ENCODE measurements at regions not wholly inside any gene's neighbourhood (a gene's known extent, or its start where the extent isn't known, plus 50 kb on each side); places are given as distances from the start of the nearest gene placed in this dataset.

DNA sequence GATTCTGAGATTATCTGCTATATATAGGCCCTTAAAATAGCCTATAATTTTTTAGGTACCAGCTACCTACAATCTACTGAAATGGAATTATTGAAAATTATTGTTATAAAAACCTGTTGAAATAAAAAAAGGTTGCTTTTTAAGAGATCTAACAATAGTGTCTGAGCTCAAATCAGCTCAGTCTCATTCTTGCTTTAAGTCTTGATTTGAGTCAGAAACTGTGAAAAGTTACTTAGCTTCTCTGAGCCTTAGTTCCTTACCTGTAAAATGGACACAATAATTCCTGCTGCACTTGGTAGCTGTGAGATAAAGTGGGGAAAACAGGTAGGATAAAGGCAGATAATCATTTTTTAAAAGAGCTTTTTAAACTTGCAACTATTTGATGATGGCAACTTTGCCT is 118.8 kb upstream of the UBE2E2 start:
- Histone ChIP-seq H3K4me1 (ENCODE audit: control insufficient read depth in 1 of 2, insufficient read depth in 2 of 2, low read depth in 1 of 2, low read length in 1 of 2) (no peaks in the 10 kb centered on the region), H4K20me1 (ENCODE audit: insufficient read depth) (no peaks in the 10 kb centered on the region), H3K4me3 (ENCODE audit: low read depth in 2 of 2, low read length in 1 of 2) (no peak overlapping the region), H3K9me2 (no peaks in the 10 kb centered on the region), H3K27me3 (ENCODE audit: insufficient read depth) (no peaks in the 10 kb centered on the region), H3K36me3 (replicated peaks in 1 of 2; ENCODE audit: control insufficient read depth in 1 of 2, insufficient read depth in 2 of 2, low read length in 1 of 2) (no peaks in the 10 kb centered on the region), H3K9me3 (no peaks in the 10 kb centered on the region), H2AFZ (ENCODE audit: low read depth) (no peak overlapping the region), H3K4me2 (no peak overlapping the region), H3K27ac (ENCODE audit: low read depth in 2 of 2, low read length in 1 of 2) (no peak overlapping the region), H3F3A (replicated peaks; ENCODE audit: insufficient read depth) (no peaks in the 10 kb centered on the region), H3K9ac (no peak overlapping the region), H3K79me2 (ENCODE audit: insufficient read depth) (no peaks in the 10 kb centered on the region)
- CTCF ChIA-PET, result no interaction called here
- TF ChIP-seq, protein P1, sequence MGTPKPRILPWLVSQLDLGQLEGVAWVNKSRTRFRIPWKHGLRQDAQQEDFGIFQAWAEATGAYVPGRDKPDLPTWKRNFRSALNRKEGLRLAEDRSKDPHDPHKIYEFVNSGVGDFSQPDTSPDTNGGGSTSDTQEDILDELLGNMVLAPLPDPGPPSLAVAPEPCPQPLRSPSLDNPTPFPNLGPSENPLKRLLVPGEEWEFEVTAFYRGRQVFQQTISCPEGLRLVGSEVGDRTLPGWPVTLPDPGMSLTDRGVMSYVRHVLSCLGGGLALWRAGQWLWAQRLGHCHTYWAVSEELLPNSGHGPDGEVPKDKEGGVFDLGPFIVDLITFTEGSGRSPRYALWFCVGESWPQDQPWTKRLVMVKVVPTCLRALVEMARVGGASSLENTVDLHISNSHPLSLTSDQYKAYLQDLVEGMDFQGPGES (IDR thresholded peaks at IDR 0.05; ENCODE audit: low read depth, low read length), result no peak
- TF ChIP-seq MXI1 (IDR thresholded peaks at IDR 0.05; ENCODE audit: low read depth, low read length) (no peak), NFIC (IDR thresholded peaks at IDR 0.05; ENCODE audit: borderline replicate concordance) (no peak), TCF12 (IDR thresholded peaks at IDR 0.05) (no peak), EZH2phosphoT487 (IDR thresholded peaks at IDR 0.05; ENCODE audit: borderline replicate concordance, low read depth) (no peak), TEAD4 (IDR thresholded peaks at IDR 0.05; ENCODE audit: borderline replicate concordance, insufficient read depth) (no peak), YY1 (IDR thresholded peaks at IDR 0.05; ENCODE audit: low read depth) (no peak), TAF1 (IDR thresholded peaks at IDR 0.05; ENCODE audit: borderline replicate concordance, low read depth, low read length) (no peak), FOXM1 (IDR thresholded peaks at IDR 0.05; ENCODE audit: low read depth) (no peak), GABPA (IDR thresholded peaks at IDR 0.05; ENCODE audit: low read depth) (no peak), SIN3A (IDR thresholded peaks at IDR 0.05; ENCODE audit: borderline replicate concordance, low read depth, low read length) (no peak), FOSL2 (IDR thresholded peaks at IDR 0.05; ENCODE audit: borderline replicate concordance, low read depth) (no peak), SMC3 (IDR thresholded peaks at IDR 0.05; ENCODE audit: low read depth, low read length) (no peak), RXRA (IDR thresholded peaks at IDR 0.05; ENCODE audit: borderline replicate concordance, low read depth) (no peak)
- TF ChIP-seq, protein P2, sequence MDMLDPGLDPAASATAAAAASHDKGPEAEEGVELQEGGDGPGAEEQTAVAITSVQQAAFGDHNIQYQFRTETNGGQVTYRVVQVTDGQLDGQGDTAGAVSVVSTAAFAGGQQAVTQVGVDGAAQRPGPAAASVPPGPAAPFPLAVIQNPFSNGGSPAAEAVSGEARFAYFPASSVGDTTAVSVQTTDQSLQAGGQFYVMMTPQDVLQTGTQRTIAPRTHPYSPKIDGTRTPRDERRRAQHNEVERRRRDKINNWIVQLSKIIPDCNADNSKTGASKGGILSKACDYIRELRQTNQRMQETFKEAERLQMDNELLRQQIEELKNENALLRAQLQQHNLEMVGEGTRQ (IDR thresholded peaks at IDR 0.05; ENCODE audit: borderline replicate concordance, low read depth, low read length), result no peak
- TF ChIP-seq, protein P3, sequence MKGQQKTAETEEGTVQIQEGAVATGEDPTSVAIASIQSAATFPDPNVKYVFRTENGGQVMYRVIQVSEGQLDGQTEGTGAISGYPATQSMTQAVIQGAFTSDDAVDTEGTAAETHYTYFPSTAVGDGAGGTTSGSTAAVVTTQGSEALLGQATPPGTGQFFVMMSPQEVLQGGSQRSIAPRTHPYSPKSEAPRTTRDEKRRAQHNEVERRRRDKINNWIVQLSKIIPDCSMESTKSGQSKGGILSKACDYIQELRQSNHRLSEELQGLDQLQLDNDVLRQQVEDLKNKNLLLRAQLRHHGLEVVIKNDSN (IDR thresholded peaks at IDR 0.05; ENCODE audit: borderline replicate concordance, low read depth), result no peak
- TF ChIP-seq, protein P4, sequence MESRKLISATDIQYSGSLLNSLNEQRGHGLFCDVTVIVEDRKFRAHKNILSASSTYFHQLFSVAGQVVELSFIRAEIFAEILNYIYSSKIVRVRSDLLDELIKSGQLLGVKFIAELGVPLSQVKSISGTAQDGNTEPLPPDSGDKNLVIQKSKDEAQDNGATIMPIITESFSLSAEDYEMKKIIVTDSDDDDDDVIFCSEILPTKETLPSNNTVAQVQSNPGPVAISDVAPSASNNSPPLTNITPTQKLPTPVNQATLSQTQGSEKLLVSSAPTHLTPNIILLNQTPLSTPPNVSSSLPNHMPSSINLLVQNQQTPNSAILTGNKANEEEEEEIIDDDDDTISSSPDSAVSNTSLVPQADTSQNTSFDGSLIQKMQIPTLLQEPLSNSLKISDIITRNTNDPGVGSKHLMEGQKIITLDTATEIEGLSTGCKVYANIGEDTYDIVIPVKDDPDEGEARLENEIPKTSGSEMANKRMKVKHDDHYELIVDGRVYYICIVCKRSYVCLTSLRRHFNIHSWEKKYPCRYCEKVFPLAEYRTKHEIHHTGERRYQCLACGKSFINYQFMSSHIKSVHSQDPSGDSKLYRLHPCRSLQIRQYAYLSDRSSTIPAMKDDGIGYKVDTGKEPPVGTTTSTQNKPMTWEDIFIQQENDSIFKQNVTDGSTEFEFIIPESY (IDR thresholded peaks at IDR 0.05; ENCODE audit: borderline replicate concordance, low read depth), result no peak
- no peak for DNase-seq
- POLR2A ChIA-PET, result no interaction called here

Data from SK-N-SH (cell line).